Suprapubic skin (tissue), 4 donors: ENCODE measurements at regions not wholly inside any gene's neighbourhood (a gene's known extent, or its start where the extent isn't known, plus 50 kb on each side); places are given as distances from the start of the nearest gene placed in this dataset.

Experiments
- DNase-seq, 2 donors: peaks; one replicate each; pipeline ENCODE4 v3.0.0-alpha.2; 2019; ENCODE audit warnings: low spot score in 2 of 2
- H3K27ac ChIP-seq: fragments of 200-600 bp; sonication (generic); one replicate; pipeline ENCODE4 v1.5.1; 2019
- H3K27me3 ChIP-seq: fragments of 200-600 bp; sonication (generic); one replicate; pipeline ENCODE4 v1.5.1; 2019
- H3K36me3 ChIP-seq: fragments of 200-600 bp; sonication (generic); one replicate; pipeline ENCODE4 v1.5.1; 2019
- H3K4me1 ChIP-seq: fragments of 200-600 bp; sonication (generic); one replicate; pipeline ENCODE4 v1.5.1; 2019
- H3K4me3 ChIP-seq: fragments of 200-600 bp; sonication (generic); one replicate; pipeline ENCODE4 v1.5.1; 2019; ENCODE audit warnings: mild to moderate bottlenecking
- H3K9me3 ChIP-seq: fragments of 200-600 bp; sonication (generic); one replicate; pipeline ENCODE4 v1.5.1; 2019
- CTCF ChIP-seq, 2 donors: fragments of 200-600 bp in 1 of 2; fragments of 450-650 bp in 1 of 2; sonication (generic) in 1 of 2; IDR thresholded peaks; one replicate each; pipeline ENCODE4 v1.5.1; 2016 to 2019; ENCODE audit warnings: antibody characterized with exemption in 2 of 2, mild to moderate bottlenecking in 1 of 2, moderate library complexity in 1 of 2
- EP300 ChIP-seq: sonication (generic); formaldehyde crosslinking; IDR thresholded peaks from one replicate; pipeline ENCODE4 v1.6.1; 2017; ENCODE audit warnings: antibody characterized with exemption
- POLR2A ChIP-seq, 2 donors: fragments of 450-650 bp; IDR thresholded peaks; one replicate each; pipeline ENCODE4 v1.6.1; 2017; ENCODE audit warnings: antibody characterized with exemption in 2 of 2, mild to moderate bottlenecking in 2 of 2, moderate library complexity in 2 of 2
- POLR2AphosphoS5 ChIP-seq, 3 donors: sonication (generic); formaldehyde crosslinking; IDR thresholded peaks; one replicate each; pipeline ENCODE4 v1.6.1; 2017; ENCODE audit warnings: antibody characterized with exemption in 3 of 3
- WGBS: methylation state at CpG from one replicate; pipeline ENCODE4 v1.1.5; 2018; 5-methylcytosine and 5-hydroxymethylcytosine counted together

- H3K27me3 ChIP-seq, result no peaks in the 10 kb centered on the region
- no peaks in the 10 kb centered on the region for H3K9me3 ChIP-seq
- H3K27ac ChIP-seq, result no peak overlapping the region
- WGBS, result 93% methylated on average over 1 of the region's 1 CpG
- TF ChIP-seq POLR2AphosphoS5 (IDR thresholded peaks at IDR 0.05) (no peak), CTCF (IDR thresholded peaks at IDR 0.05) (no peak), POLR2A (IDR thresholded peaks at IDR 0.05) (no peak), EP300 (no peak)
- H3K36me3 ChIP-seq, result no peaks in the 10 kb centered on the region
- no peaks in the 10 kb centered on the region for H3K4me1 ChIP-seq
- no peak overlapping the region for H3K4me3 ChIP-seq
- no peak for DNase-seq
These were observed 287.2 kb upstream of the LINC00305 start for GRCh38 chr18:64436111-64436510.

- 56% methylated on average over 2 of the region's 2 CpGs for WGBS
- no peaks in the 10 kb centered on the region for H3K9me3 ChIP-seq
- H3K27ac ChIP-seq, result no peak overlapping the region
- no peaks in the 10 kb centered on the region for H3K27me3 ChIP-seq
- no peak for DNase-seq
- H3K36me3 ChIP-seq, result no peaks in the 10 kb centered on the region
- no peak overlapping the region for H3K4me3 ChIP-seq
- H3K4me1 ChIP-seq, result no peaks in the 10 kb centered on the region
- TF ChIP-seq CTCF (IDR thresholded peaks at IDR 0.05) (no peak), EP300 (no peak), POLR2AphosphoS5 (IDR thresholded peaks at IDR 0.05) (no peak), POLR2A (IDR thresholded peaks at IDR 0.05) (no peak)
These were observed 270.3 kb upstream of the LINC00305 start for GRCh38 chr18:64419156-64419555.

- WGBS, result 50% methylated on average over 1 of the region's 1 CpG
These were observed 268.1 kb upstream of the LINC00305 start for GRCh38 chr18:64416990-64417389.

GRCh38 chr18:64415218-64415617, 266.3 kb upstream of the LINC00305 start:
- Histone ChIP-seq H3K9me3 (no peaks in the 10 kb centered on the region), H3K4me3 (no peak overlapping the region), H3K36me3 (no peaks in the 10 kb centered on the region), H3K4me1 (no peaks in the 10 kb centered on the region), H3K27ac (no peak overlapping the region), H3K27me3 (no peaks in the 10 kb centered on the region)
- WGBS, result 85% methylated on average over 2 of the region's 2 CpGs
- TF ChIP-seq POLR2A (IDR thresholded peaks at IDR 0.05) (no peak), EP300 (no peak), CTCF (IDR thresholded peaks at IDR 0.05) (no peak), POLR2AphosphoS5 (IDR thresholded peaks at IDR 0.05) (no peak)
- DNase-seq, result no peak

More at GRCh38 chr18:64416990-64417389, 268.1 kb upstream of the LINC00305 start:
- H3K27ac ChIP-seq, result no peak overlapping the region
- no peaks in the 10 kb centered on the region for H3K27me3 ChIP-seq
- no peak for TF ChIP-seq POLR2A (IDR thresholded peaks at IDR 0.05)
- TF ChIP-seq EP300, result no peak
- no peak for TF ChIP-seq CTCF (IDR thresholded peaks at IDR 0.05)
- TF ChIP-seq POLR2AphosphoS5 (IDR thresholded peaks at IDR 0.05), result no peak
- no peak overlapping the region for H3K4me3 ChIP-seq
- no peaks in the 10 kb centered on the region for H3K36me3 ChIP-seq
- H3K9me3 ChIP-seq, result no peaks in the 10 kb centered on the region
- DNase-seq, result no peak
- H3K4me1 ChIP-seq, result no peaks in the 10 kb centered on the region

GRCh38 chr18:64410685-64411084, 261.8 kb upstream of the LINC00305 start:
- Histone ChIP-seq H3K9me3 (no peaks in the 10 kb centered on the region), H3K27ac (no peak overlapping the region), H3K27me3 (no peaks in the 10 kb centered on the region), H3K4me1 (no peaks in the 10 kb centered on the region), H3K4me3 (no peak overlapping the region), H3K36me3 (no peaks in the 10 kb centered on the region)
- DNase-seq, result no peak
- WGBS, result 69% methylated on average over 6 of the region's 6 CpGs
- TF ChIP-seq CTCF (IDR thresholded peaks at IDR 0.05) (no peak), EP300 (no peak), POLR2AphosphoS5 (IDR thresholded peaks at IDR 0.05) (no peak), POLR2A (IDR thresholded peaks at IDR 0.05) (no peak)
